Activated CD4-positive, alpha-beta T cell treated with anti-CD3 and anti-CD28 coated beads, Interleukin-2, amount 10 ng/mL, durations not matched to agents 24 days and 14 days (primary cell): ENCODE measurements at regions not wholly inside any gene's neighbourhood (a gene's known extent, or its start where the extent isn't known, plus 50 kb on each side); places are given as distances from the start of the nearest gene placed in this dataset.

Experiments used
- DNase-seq: peaks from one replicate; pipeline ENCODE4 v3.0.0; 2022
- H3K27ac Mint-ChIP-seq: one replicate; pipeline ENCODE4 v1.8.0; 2022; ENCODE audit warnings: mild to moderate bottlenecking, mixed read lengths
- H3K27me3 Mint-ChIP-seq: one replicate; pipeline ENCODE4 v1.8.0; 2022; ENCODE audit warnings: mixed read lengths
- H3K36me3 Mint-ChIP-seq: one replicate; pipeline ENCODE4 v1.8.0; 2022; ENCODE audit warnings: low read depth, mild to moderate bottlenecking, mixed read lengths
- H3K4me1 Mint-ChIP-seq: one replicate; pipeline ENCODE4 v1.8.0; 2021; ENCODE audit warnings: mixed read lengths
- H3K4me3 Mint-ChIP-seq: one replicate; pipeline ENCODE4 v1.8.0; 2022; ENCODE audit warnings: mild to moderate bottlenecking, moderate library complexity, mixed read lengths
- H3K9me3 Mint-ChIP-seq: one replicate; pipeline ENCODE4 v1.8.0; 2021; ENCODE audit warnings: mixed read lengths
- intact Hi-C: fragments of 100-400 bp; cut with micrococcal nuclease; formaldehyde crosslinking; loops from one replicate; pipeline ENCODE4 v1.15.1; 2023

- Mint-ChIP-seq H3K4me1 (no peaks in the 10 kb centered on the region), H3K27ac (no peak overlapping the region), H3K9me3 (peaks cover 4% of the 10 kb centered on the region), H3K36me3 (no peaks in the 10 kb centered on the region), H3K4me3 (no peak overlapping the region), H3K27me3 (peaks cover 2% of the 10 kb centered on the region)
- no peak for DNase-seq
- intact Hi-C loops = no loop called here
Observed at GRCh38 chr17:14688134-14688533, 387.3 kb downstream of the HS3ST3B1 start.

- DNase-seq = no peak
- Mint-ChIP-seq H3K27ac (no peak overlapping the region), H3K4me1 (no peaks in the 10 kb centered on the region), H3K4me3 (no peak overlapping the region), H3K9me3 (peaks cover 4% of the 10 kb centered on the region), H3K27me3 (no peaks in the 10 kb centered on the region), H3K36me3 (no peaks in the 10 kb centered on the region)
- intact Hi-C loops = no loop called here
Observed at GRCh38 chr17:14672830-14673229, 371.9 kb downstream of the HS3ST3B1 start.

GRCh38 chr17:14670861-14671260 lies 370.0 kb downstream of the HS3ST3B1 start:
- H3K4me3 Mint-ChIP-seq = no peak overlapping the region
- no peaks in the 10 kb centered on the region for H3K36me3 Mint-ChIP-seq
- H3K27me3 Mint-ChIP-seq = no peaks in the 10 kb centered on the region
- H3K4me1 Mint-ChIP-seq = no peaks in the 10 kb centered on the region
- H3K27ac Mint-ChIP-seq = no peak overlapping the region
- H3K9me3 Mint-ChIP-seq = no peaks in the 10 kb centered on the region
- DNase-seq = no peak
- intact Hi-C loops = no loop called here

DNA sequence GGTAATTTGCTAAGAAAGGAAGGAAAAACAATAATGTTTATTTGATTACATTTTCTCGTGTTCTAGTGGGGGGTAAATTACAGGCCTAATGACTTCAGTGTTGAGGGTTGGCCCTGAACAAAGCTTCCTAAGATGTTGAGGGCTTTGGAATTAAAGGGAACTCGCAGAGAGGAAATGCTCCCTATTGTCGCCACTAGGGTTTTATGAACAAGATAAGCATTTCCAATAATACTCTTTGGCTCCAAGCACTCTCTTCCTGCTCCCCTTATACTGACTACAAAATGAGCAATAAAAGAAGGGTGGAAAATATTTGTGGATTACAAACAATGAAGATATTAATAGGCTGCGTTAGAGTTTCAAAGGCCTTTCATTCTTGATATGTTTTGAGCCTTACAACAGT lies 363.6 kb downstream of the HS3ST3B1 start:
- Mint-ChIP-seq H3K36me3 (no peaks in the 10 kb centered on the region), H3K27me3 (peaks cover 3% of the 10 kb centered on the region), H3K4me1 (no peaks in the 10 kb centered on the region), H3K4me3 (no peak overlapping the region), H3K9me3 (no peaks in the 10 kb centered on the region), H3K27ac (no peak overlapping the region)
- intact Hi-C loops = no loop called here
- no peak for DNase-seq

DNA sequence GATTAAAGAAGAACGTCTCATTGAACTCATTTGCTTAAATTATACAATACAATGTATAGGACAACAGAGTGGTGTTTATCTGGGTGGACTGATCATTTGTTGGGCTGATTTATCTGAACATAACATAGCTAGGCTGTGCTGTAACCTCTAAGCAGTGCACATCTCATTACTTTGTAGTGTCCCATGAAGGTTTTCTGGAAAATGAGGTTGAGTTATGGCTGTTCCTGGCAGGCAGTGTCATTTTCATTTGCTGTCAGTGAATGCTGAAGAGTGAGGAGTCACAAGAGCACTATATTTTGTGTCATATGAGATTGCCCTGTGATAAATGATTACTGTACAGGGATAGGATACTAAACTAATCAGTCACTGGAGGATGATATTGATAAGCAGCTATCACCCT lies 340.2 kb downstream of the HS3ST3B1 start:
- no peak overlapping the region for H3K27ac Mint-ChIP-seq
- H3K36me3 Mint-ChIP-seq = no peaks in the 10 kb centered on the region
- H3K4me3 Mint-ChIP-seq = no peak overlapping the region
- H3K27me3 Mint-ChIP-seq = no peaks in the 10 kb centered on the region
- intact Hi-C loops = no loop called here
- peaks cover under 1% of the 10 kb centered on the region for H3K9me3 Mint-ChIP-seq
- no peak for DNase-seq
- H3K4me1 Mint-ChIP-seq = no peaks in the 10 kb centered on the region

DNA sequence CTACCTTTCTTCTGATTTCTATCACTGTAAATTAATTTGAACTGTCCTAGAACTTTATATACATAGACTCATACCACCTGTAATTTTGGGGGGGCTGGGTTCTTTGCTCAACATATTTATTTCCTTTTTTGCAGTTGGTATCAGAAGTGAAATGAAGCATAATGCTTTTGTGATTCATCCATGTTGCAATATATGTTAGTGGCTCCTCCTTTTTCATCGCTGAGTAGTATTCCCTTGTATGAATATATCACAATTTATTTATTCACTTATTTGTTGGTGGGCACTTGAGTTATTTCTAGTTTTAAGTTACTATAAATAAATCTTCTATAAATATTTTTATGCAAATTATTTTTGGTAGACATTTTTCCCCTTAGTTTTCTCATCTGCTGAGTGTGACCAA lies 336.4 kb downstream of the HS3ST3B1 start:
- Mint-ChIP-seq H3K9me3 (peaks cover 6% of the 10 kb centered on the region), H3K4me1 (no peaks in the 10 kb centered on the region), H3K27ac (no peak overlapping the region), H3K36me3 (no peaks in the 10 kb centered on the region), H3K4me3 (no peak overlapping the region), H3K27me3 (no peaks in the 10 kb centered on the region)
- intact Hi-C loops = no loop called here
- no peak for DNase-seq

DNA sequence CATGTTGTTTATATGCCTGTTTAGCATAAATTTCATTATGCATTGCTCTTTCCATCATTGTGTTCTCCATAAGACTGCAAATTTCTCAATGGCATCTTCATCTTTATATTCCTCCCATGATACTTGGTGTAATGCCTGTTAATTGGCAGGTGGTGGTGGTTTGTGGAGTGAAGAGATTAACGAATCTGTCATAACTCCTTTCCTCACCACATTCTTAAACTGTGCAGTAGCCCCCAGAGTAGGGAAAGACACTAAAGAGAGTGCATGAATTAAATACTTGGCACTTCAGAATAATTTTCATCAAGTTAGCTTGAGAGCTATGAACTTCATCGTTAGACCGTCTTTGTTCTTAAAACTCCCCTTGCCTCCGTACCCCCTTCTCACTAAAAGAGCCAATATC lies 329.7 kb downstream of the HS3ST3B1 start:
- Mint-ChIP-seq H3K4me1 (no peaks in the 10 kb centered on the region), H3K27me3 (no peaks in the 10 kb centered on the region), H3K9me3 (peaks cover 1% of the 10 kb centered on the region), H3K4me3 (no peak overlapping the region), H3K27ac (no peak overlapping the region), H3K36me3 (no peaks in the 10 kb centered on the region)
- no peak for DNase-seq
- intact Hi-C loops = no loop called here

GRCh38 chr17:14630046-14630445 lies 329.2 kb downstream of the HS3ST3B1 start:
- H3K27ac Mint-ChIP-seq = no peak overlapping the region
- no peaks in the 10 kb centered on the region for H3K27me3 Mint-ChIP-seq
- no peaks in the 10 kb centered on the region for H3K36me3 Mint-ChIP-seq
- no peak for DNase-seq
- no peak overlapping the region for H3K4me3 Mint-ChIP-seq
- H3K9me3 Mint-ChIP-seq = no peaks in the 10 kb centered on the region
- intact Hi-C loops = no loop called here
- no peaks in the 10 kb centered on the region for H3K4me1 Mint-ChIP-seq

DNA sequence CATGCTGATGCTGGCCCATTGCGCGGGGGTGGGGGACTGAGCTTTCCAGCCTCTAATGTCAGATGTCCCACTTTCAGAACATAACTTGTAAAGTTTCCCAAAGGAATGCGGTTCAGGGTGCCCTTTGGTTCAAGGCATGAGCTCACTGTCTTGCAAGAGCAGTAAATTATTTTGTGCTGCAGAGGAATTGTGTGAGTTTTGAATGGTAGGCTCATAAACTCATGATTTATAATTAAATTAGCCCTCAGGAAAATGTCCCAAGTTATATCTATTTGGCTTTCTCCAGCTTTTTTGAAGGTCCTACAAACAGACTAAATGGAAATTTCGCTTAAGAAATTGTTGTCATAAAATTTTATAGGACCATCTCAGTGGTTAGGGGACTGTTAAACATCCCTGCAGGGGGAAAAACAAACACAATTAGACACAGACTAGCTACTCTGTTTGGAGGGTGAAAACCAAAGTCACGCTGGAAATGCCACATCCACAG lies 321.8 kb downstream of the HS3ST3B1 start:
- Mint-ChIP-seq H3K27me3 (no peaks in the 10 kb centered on the region), H3K36me3 (no peaks in the 10 kb centered on the region), H3K4me1 (no peaks in the 10 kb centered on the region), H3K27ac (no peak overlapping the region), H3K4me3 (no peak overlapping the region), H3K9me3 (no peaks in the 10 kb centered on the region)
- intact Hi-C loops = no loop called here
- DNase-seq = no peak

DNA sequence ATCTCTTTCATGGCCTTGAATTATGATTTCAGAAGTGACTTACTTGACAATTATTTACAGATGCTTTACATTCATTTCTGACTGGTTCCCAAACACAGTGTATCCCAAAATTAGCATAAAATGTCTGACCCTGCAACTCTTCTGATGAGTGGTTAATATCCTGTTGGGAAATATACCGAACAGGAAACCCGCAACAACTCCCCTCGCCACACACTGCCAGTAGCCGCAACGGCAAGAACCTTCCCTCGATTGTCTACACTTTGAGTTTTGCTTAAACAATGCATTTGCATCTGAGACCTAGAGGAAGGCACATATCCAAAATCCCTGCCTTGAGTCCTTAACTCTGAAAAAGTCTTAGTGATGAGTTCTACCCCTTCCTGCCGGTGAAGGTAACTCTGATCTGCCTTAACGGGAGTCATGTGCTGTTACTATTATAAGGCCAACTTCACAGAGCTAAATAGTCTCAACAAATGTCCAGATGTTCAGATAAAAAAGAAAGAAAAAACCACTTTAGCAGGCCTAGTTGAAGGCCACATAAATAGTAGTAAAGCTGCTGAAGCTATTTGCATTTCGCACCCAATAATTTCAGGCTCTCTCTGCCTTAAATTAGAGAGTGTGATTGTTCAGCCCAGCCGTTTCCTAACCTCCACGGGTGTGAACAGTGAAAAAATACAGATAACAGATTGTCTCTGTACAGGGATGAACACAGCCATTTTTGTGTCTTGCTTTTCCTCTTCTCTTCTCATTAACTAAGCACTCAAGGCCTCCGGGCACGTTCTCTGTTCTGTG lies 321.1 kb downstream of the HS3ST3B1 start:
- Mint-ChIP-seq H3K27me3 (no peaks in the 10 kb centered on the region), H3K36me3 (no peaks in the 10 kb centered on the region), H3K27ac (no peak overlapping the region), H3K9me3 (no peaks in the 10 kb centered on the region), H3K4me3 (no peak overlapping the region), H3K4me1 (no peaks in the 10 kb centered on the region)
- DNase-seq = no peak
- intact Hi-C loops = no loop called here

DNA sequence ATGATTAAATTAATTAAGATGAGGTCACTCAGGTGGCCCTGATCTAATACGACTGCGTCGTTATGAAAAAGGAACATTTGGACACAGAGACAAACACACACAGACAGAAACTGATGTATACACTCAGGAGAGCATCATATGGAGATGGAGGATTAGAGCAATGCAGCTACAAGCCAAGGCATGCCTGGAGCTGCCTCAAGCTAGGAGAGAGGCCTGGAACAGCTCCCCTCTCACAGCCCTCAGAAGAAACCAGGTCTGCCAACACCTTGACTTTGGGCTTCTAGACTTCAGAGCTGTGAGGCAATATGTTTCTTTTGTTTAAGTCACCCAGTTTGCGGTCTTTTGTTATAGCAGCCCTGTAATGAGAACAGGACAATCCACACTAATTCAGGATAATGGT lies 318.9 kb downstream of the HS3ST3B1 start:
- Mint-ChIP-seq H3K4me1 (no peaks in the 10 kb centered on the region), H3K27me3 (no peaks in the 10 kb centered on the region), H3K9me3 (no peaks in the 10 kb centered on the region), H3K27ac (no peak overlapping the region), H3K4me3 (no peak overlapping the region), H3K36me3 (no peaks in the 10 kb centered on the region)
- intact Hi-C loops = no loop called here
- DNase-seq = no peak

- no peaks in the 10 kb centered on the region for H3K36me3 Mint-ChIP-seq
- no peak overlapping the region for H3K27ac Mint-ChIP-seq
- peaks cover 5% of the 10 kb centered on the region for H3K9me3 Mint-ChIP-seq
- DNase-seq = no peak
- no peaks in the 10 kb centered on the region for H3K27me3 Mint-ChIP-seq
- intact Hi-C loops = no loop called here
- H3K4me3 Mint-ChIP-seq = no peak overlapping the region
- no peaks in the 10 kb centered on the region for H3K4me1 Mint-ChIP-seq
Observed at GRCh38 chr17:14616528-14616927, 315.6 kb downstream of the HS3ST3B1 start.

DNA sequence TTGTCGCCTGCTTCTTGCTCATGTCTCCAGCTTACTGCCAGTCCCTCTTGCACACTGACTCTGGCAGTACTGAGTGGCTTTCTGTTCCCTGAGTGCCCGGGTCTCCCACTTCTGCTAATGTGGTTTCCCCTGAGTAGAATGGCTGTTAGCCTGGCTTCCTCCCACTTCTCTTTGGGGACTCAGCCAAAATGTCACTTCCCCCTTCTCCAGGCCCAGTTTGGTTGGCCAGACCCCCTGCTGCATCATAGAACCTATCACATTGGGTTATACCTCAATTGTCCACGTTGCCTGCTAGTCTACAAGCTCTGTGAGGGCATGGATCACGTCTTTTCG lies 304.4 kb downstream of the HS3ST3B1 start:
- H3K4me3 Mint-ChIP-seq = no peak overlapping the region
- DNase-seq = no peak
- intact Hi-C loops = no loop called here
- no peaks in the 10 kb centered on the region for H3K27me3 Mint-ChIP-seq
- peaks cover 26% of the 10 kb centered on the region for H3K9me3 Mint-ChIP-seq
- H3K36me3 Mint-ChIP-seq = no peaks in the 10 kb centered on the region
- H3K27ac Mint-ChIP-seq = no peak overlapping the region
- peaks cover 2% of the 10 kb centered on the region for H3K4me1 Mint-ChIP-seq

DNA sequence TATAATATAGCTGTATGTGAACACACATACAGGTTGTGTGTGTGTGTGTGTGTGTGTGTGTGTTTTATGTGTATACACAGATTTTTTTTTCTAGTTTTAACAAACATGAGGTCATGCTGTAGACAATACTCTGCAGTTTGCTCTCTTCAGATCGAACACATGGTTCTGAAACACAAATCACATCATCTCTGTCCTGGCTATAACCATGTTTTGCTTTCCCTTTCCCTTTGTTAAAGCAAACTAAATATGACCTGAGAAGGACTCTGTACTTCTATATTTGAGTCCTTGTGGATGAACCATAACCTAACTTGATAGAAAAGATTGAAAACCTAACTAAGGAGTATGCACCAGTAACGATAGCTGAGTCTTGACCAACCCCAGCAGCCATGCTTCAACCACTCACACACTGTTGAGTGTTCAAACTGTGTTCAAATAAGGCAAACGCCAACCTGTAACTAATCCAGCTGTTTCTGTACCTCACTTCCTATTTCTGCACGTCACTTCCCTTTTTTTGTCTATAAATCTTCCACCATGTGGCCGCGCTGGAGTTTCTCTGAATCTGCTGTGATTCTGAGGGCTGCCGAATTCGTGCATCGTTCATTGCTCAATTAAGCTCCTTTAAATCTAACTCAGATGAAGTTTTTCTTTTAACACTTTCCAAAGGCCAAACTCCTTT lies 303.8 kb downstream of the HS3ST3B1 start:
- H3K9me3 Mint-ChIP-seq = peaks cover 23% of the 10 kb centered on the region
- H3K27me3 Mint-ChIP-seq = no peaks in the 10 kb centered on the region
- intact Hi-C loops = no loop called here
- H3K4me1 Mint-ChIP-seq = peaks cover 2% of the 10 kb centered on the region
- DNase-seq = no peak
- H3K4me3 Mint-ChIP-seq = no peak overlapping the region
- no peaks in the 10 kb centered on the region for H3K36me3 Mint-ChIP-seq
- no peak overlapping the region for H3K27ac Mint-ChIP-seq

GRCh38 chr17:14596224-14596623 lies 295.3 kb downstream of the HS3ST3B1 start:
- intact Hi-C loops = no loop called here

More at GRCh38 chr17:14596224-14596623, 295.3 kb downstream of the HS3ST3B1 start:
- H3K4me3 Mint-ChIP-seq = no peak overlapping the region
- H3K36me3 Mint-ChIP-seq = no peaks in the 10 kb centered on the region
- H3K27me3 Mint-ChIP-seq = peaks cover 8% of the 10 kb centered on the region
- no peak overlapping the region for H3K27ac Mint-ChIP-seq
- no peaks in the 10 kb centered on the region for H3K4me1 Mint-ChIP-seq
- H3K9me3 Mint-ChIP-seq = peaks cover 5% of the 10 kb centered on the region
- DNase-seq = no peak
